H9 (cell line): ENCODE measurements at regions not wholly inside any gene's neighbourhood (a gene's known extent, or its start where the extent isn't known, plus 50 kb on each side); places are given as distances from the start of the nearest gene placed in this dataset.

ENCODE experiments used
- DNase-seq: peaks from one replicate; pipeline ENCODE4 v3.0.0-alpha.2; 2017
- H2AFZ ChIP-seq: one replicate; pipeline ENCODE4 v1.6.1; 2013; ENCODE audit warnings: mild to moderate bottlenecking, low read length, control low read depth, moderate library complexity
- H2AK5ac ChIP-seq: 2 replicates; pipeline ENCODE4 v1.6.1; 2013; ENCODE audit warnings: low read length, control low read depth, mixed read lengths; ENCODE audit not compliant: insufficient read length
- H2BK120ac ChIP-seq: one replicate; pipeline ENCODE4 v1.6.1; 2013; ENCODE audit warnings: low read depth, mild to moderate bottlenecking, low read length, control low read depth, inconsistent platforms; ENCODE audit not compliant: poor library complexity, severe bottlenecking
- H2BK12ac ChIP-seq: 2 replicates; pipeline ENCODE4 v1.6.1; 2013; ENCODE audit warnings: low read length, control low read depth, mixed read lengths, low read depth; ENCODE audit not compliant: insufficient read length
- H2BK15ac ChIP-seq: 2 replicates; pipeline ENCODE4 v1.6.1; 2013; ENCODE audit warnings: low read depth, low read length, control low read depth
- H2BK20ac ChIP-seq: one replicate; pipeline ENCODE4 v1.6.1; 2013; ENCODE audit warnings: low read depth, mild to moderate bottlenecking, low read length, control low read depth, inconsistent platforms; ENCODE audit not compliant: poor library complexity, severe bottlenecking
- H2BK5ac ChIP-seq: 2 replicates; pipeline ENCODE4 v1.6.1; 2013; ENCODE audit warnings: low read length, control low read depth, mixed read lengths; ENCODE audit not compliant: insufficient read length
- H3K14ac ChIP-seq: 2 replicates; pipeline ENCODE4 v1.6.1; 2013; ENCODE audit warnings: low read length, control low read depth; ENCODE audit not compliant: insufficient read depth
- H3K18ac ChIP-seq: 2 replicates; pipeline ENCODE4 v1.6.1; 2013; ENCODE audit warnings: low read depth, mild to moderate bottlenecking, mixed read lengths, low read length, control low read depth; ENCODE audit not compliant: insufficient read length
- H3K23ac ChIP-seq: 2 replicates; pipeline ENCODE4 v1.6.1; 2013; ENCODE audit warnings: low read length, control low read depth, mixed read lengths, low read depth; ENCODE audit not compliant: insufficient read length
- H3K23me2 ChIP-seq: 2 replicates; pipeline ENCODE4 v1.6.1; 2013; ENCODE audit warnings: low read depth, mild to moderate bottlenecking, mixed read lengths, low read length, control low read depth; ENCODE audit not compliant: insufficient read length, poor library complexity, severe bottlenecking
- H3K27ac ChIP-seq: 2 replicates; pipeline ENCODE4 v1.5.1; 2013; ENCODE audit warnings: low read length, control low read depth, mixed read lengths, low read depth; ENCODE audit not compliant: insufficient read length
- H3K27me3 ChIP-seq: 2 replicates; pipeline ENCODE4 v1.6.1; 2013; ENCODE audit warnings: low read length, control low read depth, inconsistent platforms; ENCODE audit not compliant: insufficient read depth
- H3K4ac ChIP-seq: 2 replicates; pipeline ENCODE4 v1.6.1; 2013; ENCODE audit warnings: low read depth, mild to moderate bottlenecking, control low read depth, inconsistent platforms, low read length, moderate library complexity
- H3K4me1 ChIP-seq: 2 replicates; pipeline ENCODE4 v1.6.1; 2013; ENCODE audit warnings: low read length, control low read depth, inconsistent platforms; ENCODE audit not compliant: insufficient read depth
- H3K4me2 ChIP-seq: 2 replicates; pipeline ENCODE4 v1.6.1; 2013; ENCODE audit warnings: low read length, control low read depth, mixed read lengths; ENCODE audit not compliant: insufficient read length, insufficient read depth
- H3K56ac ChIP-seq: 2 replicates; pipeline ENCODE4 v1.6.1; 2013; ENCODE audit warnings: low read depth, mild to moderate bottlenecking, mixed read lengths, low read length, control low read depth; ENCODE audit not compliant: insufficient read length
- H3K79me1 ChIP-seq: 2 replicates; pipeline ENCODE4 v1.6.1; 2013; ENCODE audit warnings: low read depth, mild to moderate bottlenecking, moderate library complexity, low read length, control low read depth, inconsistent platforms; ENCODE audit not compliant: insufficient read depth, poor library complexity, severe bottlenecking
- H3K79me2 ChIP-seq: 2 replicates; pipeline ENCODE4 v1.6.1; 2013; ENCODE audit warnings: low read length, control low read depth, inconsistent platforms; ENCODE audit not compliant: insufficient read depth
- H3K9ac ChIP-seq: 2 replicates; pipeline ENCODE4 v1.6.1; 2013; ENCODE audit warnings: low read length, control low read depth, mixed read lengths; ENCODE audit not compliant: insufficient read length; ENCODE audit errors: extremely low read depth
- H3K9me3 ChIP-seq: one replicate; pipeline ENCODE4 v1.6.1; 2013; ENCODE audit warnings: low read depth, low read length, inconsistent platforms; ENCODE audit not compliant: control insufficient read depth
- H3T11ph ChIP-seq: one replicate; pipeline ENCODE4 v1.6.1; 2013; ENCODE audit warnings: mild to moderate bottlenecking, low read length, control low read depth, inconsistent platforms
- H4K20me1 ChIP-seq: one replicate; pipeline ENCODE4 v1.6.1; 2013; ENCODE audit not compliant: control insufficient read depth, insufficient read length, insufficient read depth
- H4K5ac ChIP-seq: 2 replicates; pipeline ENCODE4 v1.6.1; 2013; ENCODE audit warnings: low read depth, mild to moderate bottlenecking, mixed read lengths, low read length, control low read depth; ENCODE audit not compliant: insufficient read length
- H4K8ac ChIP-seq: replicated peaks from 2 replicates; pipeline ENCODE4 v1.6.1; 2013; ENCODE audit warnings: low read length, control low read depth, mixed read lengths, low read depth; ENCODE audit not compliant: insufficient read length
- H4K91ac ChIP-seq: 2 replicates; pipeline ENCODE4 v1.6.1; 2013; ENCODE audit warnings: low read depth, mild to moderate bottlenecking, moderate library complexity, mixed read lengths, low read length, control low read depth; ENCODE audit not compliant: insufficient read length
- H3K27ac Mint-ChIP-seq, 3 experiments: 2 replicates in 2 of 3; 3 replicates in 1 of 3; pipeline ENCODE4 v1.8.0; 2020 to 2021; ENCODE audit warnings: mixed read lengths in 3 of 3, mild to moderate bottlenecking in 1 of 3, moderate library complexity in 1 of 3
- H3K27me3 Mint-ChIP-seq: 2 replicates; pipeline ENCODE4 v1.8.0; 2021; ENCODE audit warnings: low read depth, mild to moderate bottlenecking, moderate library complexity, mixed read lengths
- H3K36me3 Mint-ChIP-seq, 3 experiments: 2 replicates in 2 of 3; 3 replicates in 1 of 3; pipeline ENCODE4 v1.8.0; 2020 to 2021; ENCODE audit warnings: low read depth in 3 of 3, mixed read lengths in 3 of 3; ENCODE audit not compliant: insufficient read depth in 1 of 3
- H3K4me1 Mint-ChIP-seq, 2 experiments: 2 replicates each; pipeline ENCODE4 v1.8.0; 2020; ENCODE audit warnings: mixed read lengths in 2 of 2
- H3K4me3 Mint-ChIP-seq, 2 experiments: 2 replicates in 1 of 2; 3 replicates in 1 of 2; pipeline ENCODE4 v1.8.0; 2020 to 2021; ENCODE audit warnings: mild to moderate bottlenecking in 2 of 2, mixed read lengths in 2 of 2, moderate library complexity in 1 of 2
- H3K9me3 Mint-ChIP-seq, 2 experiments: 2 replicates in 1 of 2; 3 replicates in 1 of 2; pipeline ENCODE4 v1.8.0; 2020; ENCODE audit warnings: mild to moderate bottlenecking in 2 of 2, mixed read lengths in 2 of 2, moderate library complexity in 1 of 2
- WGBS: extraction: QIAGEN DNeasy Blood & Tissue Kit; methylation state at CpG from one replicate; pipeline ENCODE4 v1.1.7; 2013; ENCODE audit warnings: missing lambda C conversion rate, low lambda C conversion rate, mixed read lengths; ENCODE audit not compliant: insufficient read length; ENCODE audit errors: extremely low coverage; 5-methylcytosine and 5-hydroxymethylcytosine counted together
- TF ChIP-seq, protein P1 (sequence below): fragments of 200-600 bp; sonication (generic); conservative IDR thresholded peaks from 3 replicates; pipeline ENCODE4 v1.8.0; 2021; ENCODE audit warnings: antibody characterized with exemption, mild to moderate bottlenecking

DNA sequence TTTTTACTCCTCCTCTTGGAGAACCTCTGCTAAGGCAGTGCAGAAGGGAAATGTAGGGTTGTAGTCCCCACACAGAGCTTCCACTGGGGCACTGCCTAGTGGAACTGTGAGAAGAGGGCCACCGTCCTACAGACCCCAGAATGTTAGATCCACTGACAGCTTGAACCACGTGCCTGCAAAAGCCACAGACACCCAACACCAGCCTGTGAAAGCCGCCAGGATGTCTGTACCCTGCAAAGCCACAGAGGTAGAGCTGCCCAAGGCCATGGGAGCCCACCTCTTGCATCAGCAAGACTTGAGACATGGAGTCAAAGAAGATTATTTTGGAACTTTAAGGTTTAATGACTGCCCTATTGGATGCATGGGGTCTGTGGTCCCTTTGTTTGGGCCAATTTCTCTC, 112.1 kb downstream of the RSL24D1 start:
- Histone ChIP-seq H2AK5ac (no peak overlapping the region), H3K23me2 (no peaks in the 10 kb centered on the region), H2AFZ (no peak overlapping the region), H2BK20ac (no peak overlapping the region), H4K5ac (no peak overlapping the region), H2BK5ac (no peak overlapping the region), H3K9me3 (no peaks in the 10 kb centered on the region), H3K14ac (no peak overlapping the region), H3T11ph (no peak overlapping the region), H4K91ac (no peak overlapping the region), H3K27ac (no peak overlapping the region), H2BK12ac (no peak overlapping the region), H3K9ac (no peak overlapping the region), H4K8ac (no peak overlapping the region), H4K20me1 (no peaks in the 10 kb centered on the region), H2BK120ac (no peak overlapping the region), H3K79me2 (no peaks in the 10 kb centered on the region), H3K18ac (no peak overlapping the region), H3K4me1 (no peaks in the 10 kb centered on the region), H3K4ac (no peak overlapping the region), H3K23ac (no peak overlapping the region), H3K27me3 (no peaks in the 10 kb centered on the region), H2BK15ac (no peak overlapping the region), H3K4me2 (no peak overlapping the region), H3K56ac (no peak overlapping the region), H3K79me1 (no peaks in the 10 kb centered on the region)
- H3K27ac Mint-ChIP-seq, result no peak overlapping the region
- H3K27me3 Mint-ChIP-seq, result peaks cover 4% of the 10 kb centered on the region
- DNase-seq, result no peak
- no peak overlapping the region for H3K4me3 Mint-ChIP-seq
- H3K9me3 Mint-ChIP-seq, result peaks cover 4 to 11% of the 10 kb centered on the region in 2 experiments; a peak in 3 of 5 replicates
- TF ChIP-seq, protein P1, sequence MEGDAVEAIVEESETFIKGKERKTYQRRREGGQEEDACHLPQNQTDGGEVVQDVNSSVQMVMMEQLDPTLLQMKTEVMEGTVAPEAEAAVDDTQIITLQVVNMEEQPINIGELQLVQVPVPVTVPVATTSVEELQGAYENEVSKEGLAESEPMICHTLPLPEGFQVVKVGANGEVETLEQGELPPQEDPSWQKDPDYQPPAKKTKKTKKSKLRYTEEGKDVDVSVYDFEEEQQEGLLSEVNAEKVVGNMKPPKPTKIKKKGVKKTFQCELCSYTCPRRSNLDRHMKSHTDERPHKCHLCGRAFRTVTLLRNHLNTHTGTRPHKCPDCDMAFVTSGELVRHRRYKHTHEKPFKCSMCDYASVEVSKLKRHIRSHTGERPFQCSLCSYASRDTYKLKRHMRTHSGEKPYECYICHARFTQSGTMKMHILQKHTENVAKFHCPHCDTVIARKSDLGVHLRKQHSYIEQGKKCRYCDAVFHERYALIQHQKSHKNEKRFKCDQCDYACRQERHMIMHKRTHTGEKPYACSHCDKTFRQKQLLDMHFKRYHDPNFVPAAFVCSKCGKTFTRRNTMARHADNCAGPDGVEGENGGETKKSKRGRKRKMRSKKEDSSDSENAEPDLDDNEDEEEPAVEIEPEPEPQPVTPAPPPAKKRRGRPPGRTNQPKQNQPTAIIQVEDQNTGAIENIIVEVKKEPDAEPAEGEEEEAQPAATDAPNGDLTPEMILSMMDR, result no peak
- H3K36me3 Mint-ChIP-seq, result no peaks in the 10 kb centered on the region
- H3K4me1 Mint-ChIP-seq, result no peaks in the 10 kb centered on the region
- no CpG with 5 or more reads among the region's 3 CpGs for WGBS
